ENCODE measurements at regions not wholly inside any gene's neighbourhood (a gene's known extent, or its start where the extent isn't known, plus 50 kb on each side); places are given as distances from the start of the nearest gene placed in this dataset.

DNA sequence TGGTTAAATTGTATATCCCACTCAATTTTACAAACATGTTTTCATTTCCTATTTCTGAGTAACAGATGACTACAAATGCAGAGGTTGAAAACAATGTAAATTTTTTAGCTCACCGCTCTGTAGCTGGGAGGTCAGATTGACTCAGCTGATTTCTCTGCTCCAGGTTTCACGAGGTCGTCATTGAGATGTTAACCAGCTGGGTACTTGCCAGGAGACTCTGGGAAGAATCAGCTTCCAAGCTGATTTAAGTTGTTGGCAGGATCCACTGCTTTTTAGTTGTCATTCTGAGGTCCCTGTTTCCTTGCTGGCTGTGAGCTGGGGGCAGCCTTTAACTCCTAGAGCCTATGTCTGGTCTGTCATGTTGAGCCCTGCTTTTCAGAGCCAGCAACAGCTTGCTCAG is 864.3 kb upstream of the AGA start:
- no peak for TF ChIP-seq POLR2AphosphoS5 (IDR thresholded peaks at IDR 0.05; ENCODE audit: borderline replicate concordance, low read depth, low read length)
- TF ChIP-seq EZH2 (IDR thresholded peaks at IDR 0.05), result no peak
